GM21737 (cell line): ENCODE measurements at regions not wholly inside any gene's neighbourhood (a gene's known extent, or its start where the extent isn't known, plus 50 kb on each side); places are given as distances from the start of the nearest gene placed in this dataset.
"Not testable (repeated sequence)": the region's sequence is repeated elsewhere in the genome, so short reads cannot be mapped to it uniquely, and the experiment has no call there.

Source experiments
- ATAC-seq: cut with Tn5 transposase; IDR thresholded peaks from one replicate; pipeline ENCODE4 v1.9.1; 2021; ENCODE audit warnings: mild to moderate bottlenecking, moderate library complexity; ENCODE audit not compliant: unreplicated experiment

DNA sequence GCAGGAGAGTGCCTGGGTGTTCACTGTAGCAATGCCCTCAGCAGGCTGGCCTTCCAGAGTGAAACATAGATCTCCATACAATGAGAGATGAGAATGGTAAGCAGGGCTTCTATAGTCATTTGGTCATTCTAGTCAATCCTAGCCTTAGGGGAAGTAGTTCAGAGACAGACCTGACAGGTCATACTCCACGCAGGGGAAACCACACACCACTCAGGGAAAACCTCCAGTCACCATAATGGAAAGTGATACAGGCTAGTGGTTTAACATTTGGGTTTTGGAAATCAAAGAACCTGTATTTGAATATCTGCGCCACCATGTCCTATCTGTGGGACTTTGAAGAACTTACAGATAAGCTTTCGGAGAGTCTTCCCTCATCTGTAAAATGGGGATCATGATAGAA, 425.7 kb upstream of the PPP2R3A start:
- no peak for ATAC-seq

DNA sequence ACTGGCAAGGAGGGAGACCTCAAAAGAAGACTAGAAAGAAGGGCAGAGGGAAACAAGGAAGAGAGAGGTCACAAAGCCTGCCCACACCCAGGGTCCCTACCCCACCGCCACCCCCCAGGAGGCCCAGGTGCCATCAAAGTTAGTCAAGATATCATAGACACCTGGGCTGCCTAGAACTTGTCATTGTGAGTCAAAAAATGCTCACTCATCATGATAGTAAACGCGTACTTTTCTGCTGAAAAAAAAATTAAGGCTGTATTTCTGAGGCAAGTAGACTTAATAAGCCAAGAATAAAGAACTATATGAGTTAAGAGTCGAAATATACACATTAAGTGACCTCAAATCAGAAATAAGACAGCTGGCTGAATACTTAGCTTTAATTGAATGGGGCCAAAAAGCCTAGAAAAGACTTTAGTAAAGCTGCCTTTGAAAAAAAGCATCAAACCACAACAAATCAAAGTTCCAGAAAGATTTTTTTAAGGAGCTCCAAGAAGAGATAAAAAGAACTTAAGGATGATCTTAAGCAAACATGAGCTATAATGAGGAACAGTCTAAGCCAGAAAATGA, 415.5 kb upstream of the PPP2R3A start:
- no peak for ATAC-seq

DNA sequence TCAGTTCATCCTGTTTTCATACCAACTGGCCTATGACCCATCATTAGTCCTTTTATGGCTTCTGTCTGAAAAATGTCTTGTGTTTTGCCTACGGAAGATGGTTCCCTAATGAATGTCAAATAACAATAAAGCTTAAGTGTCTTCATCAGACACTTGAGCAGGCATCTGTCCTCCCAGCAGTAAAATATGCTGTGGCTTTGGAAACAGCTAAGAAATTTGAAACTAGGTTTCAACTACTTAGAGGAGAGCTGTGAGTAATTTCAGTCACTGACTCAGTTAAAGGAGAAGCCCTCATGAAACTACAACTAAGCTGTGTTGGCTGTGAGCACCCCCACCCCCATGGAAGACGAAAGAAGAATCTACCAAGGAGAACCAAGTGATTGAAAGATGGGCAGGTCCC, 409.4 kb upstream of the PPP2R3A start:
- ATAC-seq: no peak

DNA sequence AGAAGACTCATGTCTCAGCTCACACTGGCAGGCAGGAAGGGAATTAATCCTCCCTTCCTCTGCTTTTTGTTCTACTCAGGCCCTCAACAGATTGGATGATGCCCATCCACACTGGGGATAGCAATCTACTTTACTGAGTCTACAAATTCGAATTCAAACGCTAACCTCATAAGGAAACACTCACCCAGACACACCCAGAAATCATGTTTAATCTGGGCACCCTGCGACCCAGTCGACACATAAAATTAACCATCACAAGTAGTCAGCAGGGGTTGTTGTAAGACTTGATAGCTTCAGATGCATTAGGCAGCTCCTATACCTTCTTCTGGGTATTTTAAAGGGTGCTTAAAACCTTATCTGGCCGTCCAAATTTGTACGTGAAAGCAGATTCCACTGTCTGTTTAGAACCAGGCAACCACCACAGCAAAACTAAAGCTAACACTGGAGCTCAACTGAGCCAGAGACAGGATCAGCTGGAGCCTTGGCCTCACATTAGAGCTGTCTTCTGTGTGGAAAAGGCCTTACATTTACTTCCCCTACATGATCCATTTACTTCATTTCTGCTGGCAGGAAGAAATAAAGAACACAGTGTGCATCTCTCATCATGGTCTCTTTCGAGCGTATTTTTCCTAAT, 407.3 kb upstream of the PPP2R3A start:
- no peak for ATAC-seq

DNA sequence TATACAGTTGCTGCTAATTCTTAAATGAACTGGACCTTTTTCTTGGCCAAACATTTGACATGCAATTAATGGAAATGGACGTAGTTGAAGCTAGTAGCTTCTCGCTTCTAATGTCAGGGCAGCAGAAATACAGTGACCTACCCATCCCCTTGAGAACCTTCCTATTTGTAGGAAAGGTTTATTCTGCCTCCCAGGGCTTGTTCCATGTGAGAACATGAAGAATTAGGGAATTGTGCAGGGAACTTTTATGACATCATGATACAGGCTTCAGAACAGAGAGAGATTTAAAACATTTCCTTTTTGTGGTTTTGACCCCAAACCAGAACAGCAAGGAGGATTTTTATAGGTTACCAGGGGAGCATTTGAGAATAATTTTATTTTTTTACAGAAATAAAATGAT, 406.6 kb upstream of the PPP2R3A start:
- no peak for ATAC-seq

DNA sequence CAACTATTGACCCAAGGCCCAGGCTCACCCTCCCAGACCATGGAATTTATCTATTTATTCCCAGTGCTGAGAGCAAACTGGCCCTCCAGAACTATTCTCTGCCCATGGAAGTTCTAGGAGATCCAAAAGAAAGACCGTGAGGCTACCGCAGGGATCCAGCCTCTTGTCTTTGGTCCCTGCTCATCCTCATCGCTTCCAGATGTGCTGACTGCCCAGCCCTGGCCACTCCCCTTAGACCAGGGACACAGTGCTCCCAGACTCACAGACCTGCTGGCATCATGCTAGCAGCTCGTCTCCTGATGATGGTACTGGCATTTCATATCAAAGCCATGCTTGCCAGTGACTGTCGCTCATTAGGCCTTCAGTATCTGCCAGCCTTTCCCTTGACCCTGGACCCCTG, 405.7 kb upstream of the PPP2R3A start:
- no peak for ATAC-seq

DNA sequence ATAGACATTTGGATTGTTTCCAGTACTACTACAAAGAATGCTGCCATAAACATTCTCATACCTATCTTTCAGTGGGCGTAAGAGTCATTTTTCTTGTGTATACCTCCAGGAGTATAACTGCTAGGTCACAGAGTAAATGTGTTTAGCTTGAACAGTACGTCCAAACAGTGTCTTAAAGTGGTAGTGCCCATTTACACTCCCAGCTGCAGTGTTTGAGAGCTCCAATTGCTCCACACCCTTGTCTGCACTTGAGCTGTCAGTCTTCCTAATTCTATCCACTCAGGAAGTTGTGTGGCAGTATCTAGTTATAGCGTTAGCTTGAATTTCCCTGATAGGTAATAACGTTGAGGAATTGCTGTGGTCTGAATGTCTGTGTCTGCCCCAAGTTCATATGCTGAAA, 404.7 kb upstream of the PPP2R3A start:
- no peak for ATAC-seq

DNA sequence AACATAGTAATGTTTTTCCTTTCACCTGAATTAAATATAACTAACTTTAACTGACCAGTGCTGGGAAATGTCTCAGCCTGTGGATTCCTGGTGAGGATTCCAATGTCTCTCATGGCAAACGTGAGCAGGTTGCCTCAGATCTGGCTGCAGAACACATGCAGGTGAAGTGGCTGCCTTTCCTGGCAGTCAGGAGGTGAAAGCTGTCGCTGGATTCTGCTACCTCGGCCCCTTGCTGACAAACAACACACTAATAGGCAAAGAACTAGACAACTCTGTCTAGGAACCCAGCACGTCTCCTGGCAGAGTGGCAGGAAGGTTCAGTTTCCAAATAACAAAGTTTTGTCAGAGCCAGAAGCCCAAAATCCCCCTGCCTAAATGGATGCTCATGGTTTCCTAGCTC, 400.8 kb upstream of the PPP2R3A start:
- no peak for ATAC-seq

DNA sequence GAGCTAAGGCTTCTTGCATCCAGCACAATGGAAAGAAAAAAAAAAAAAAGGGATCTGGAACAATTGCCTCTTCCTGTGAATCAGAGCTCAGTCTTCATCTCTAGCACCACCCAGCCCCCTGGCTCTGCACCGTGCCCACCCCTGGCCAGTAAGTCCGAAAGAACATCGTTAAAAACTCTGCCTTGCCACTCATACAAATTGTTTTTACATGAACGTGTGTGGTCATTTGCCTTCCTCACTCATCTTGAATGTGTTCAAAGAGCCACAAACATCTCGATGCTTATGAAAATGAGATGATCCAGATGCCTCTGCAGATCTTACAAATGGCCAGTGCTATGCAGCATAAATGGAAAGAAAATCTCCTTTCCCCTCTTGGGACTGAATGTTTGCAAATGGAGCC, 400.0 kb upstream of the PPP2R3A start:
- ATAC-seq: no peak

DNA sequence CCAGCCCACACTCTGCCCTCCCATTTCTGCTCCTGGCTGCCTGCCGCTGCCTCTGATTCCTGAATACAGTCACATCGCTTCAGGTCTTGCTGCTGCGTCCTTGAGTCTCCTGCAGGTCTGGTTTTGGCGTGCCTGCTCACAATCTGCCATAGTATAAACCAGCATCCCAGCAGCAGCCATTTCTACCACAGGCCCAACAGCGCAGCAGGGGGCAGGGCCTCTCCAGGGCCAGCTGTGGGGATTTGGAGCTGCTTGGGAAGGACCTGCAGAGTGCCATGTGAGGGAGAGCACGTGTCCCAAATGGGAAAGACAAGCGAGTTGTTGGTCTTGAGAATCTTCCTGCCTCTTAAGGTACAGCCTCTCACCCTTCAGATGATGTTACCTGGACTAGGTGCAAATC, 398.3 kb upstream of the PPP2R3A start:
- ATAC-seq: no peak

DNA sequence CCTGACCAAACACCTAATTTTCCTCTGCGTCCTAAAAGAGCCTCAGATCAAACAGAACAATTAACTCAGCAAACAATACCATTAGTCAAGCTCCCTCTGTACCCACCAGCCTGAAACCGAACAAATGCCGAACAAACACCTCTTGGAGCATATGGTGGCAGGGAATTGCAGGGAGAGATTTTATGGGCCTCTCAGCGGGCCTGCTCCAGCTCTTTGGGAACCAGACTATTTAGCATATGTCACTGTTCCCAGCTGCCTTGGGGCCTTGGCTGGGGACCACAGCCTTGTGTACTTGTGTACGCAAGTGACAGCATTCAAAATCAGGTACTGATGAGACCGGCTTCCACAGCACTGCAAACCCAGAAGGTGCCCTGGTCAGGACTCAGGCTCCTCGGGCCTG, 388.8 kb upstream of the PPP2R3A start:
- ATAC-seq: no peak

DNA sequence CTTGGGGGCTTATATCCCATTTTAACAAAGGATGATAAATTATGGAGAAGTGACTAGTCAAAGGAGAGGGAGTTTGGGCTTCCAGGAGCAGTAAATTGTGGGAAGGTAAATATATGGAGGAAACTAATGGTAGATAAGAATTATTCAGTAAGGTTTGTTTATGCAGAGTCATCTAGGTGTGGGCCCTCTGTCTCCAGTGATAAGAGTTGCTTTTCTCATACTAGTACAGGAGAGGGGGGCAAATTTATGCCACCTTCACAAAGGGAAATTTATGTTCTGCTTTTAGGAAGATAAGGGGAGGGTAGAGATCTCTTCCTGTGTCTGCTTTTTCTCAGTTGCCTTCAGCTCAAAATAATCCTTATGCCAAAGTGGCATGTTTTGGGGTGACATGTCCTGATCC, 383.7 kb upstream of the PPP2R3A start:
- no peak for ATAC-seq

DNA sequence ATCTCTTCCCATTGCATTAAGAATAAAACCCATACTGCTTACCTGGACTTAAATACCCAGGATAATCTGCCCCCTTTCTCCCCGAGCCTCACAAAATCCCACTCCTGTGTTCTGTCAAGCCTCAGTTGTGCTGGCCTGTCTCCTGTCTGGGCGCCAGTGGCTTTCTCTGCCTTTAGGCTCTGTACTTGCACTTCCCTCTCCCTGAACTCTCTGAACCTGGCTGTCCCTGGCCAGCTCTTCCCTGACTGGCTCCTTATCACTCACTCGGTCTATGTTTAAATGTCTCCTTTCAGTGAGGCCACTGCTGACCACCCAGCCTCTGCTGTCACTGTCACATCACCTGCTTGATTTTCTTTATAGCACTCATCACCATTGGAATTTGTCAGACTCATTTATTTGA, 382.7 kb upstream of the PPP2R3A start:
- no peak for ATAC-seq

DNA sequence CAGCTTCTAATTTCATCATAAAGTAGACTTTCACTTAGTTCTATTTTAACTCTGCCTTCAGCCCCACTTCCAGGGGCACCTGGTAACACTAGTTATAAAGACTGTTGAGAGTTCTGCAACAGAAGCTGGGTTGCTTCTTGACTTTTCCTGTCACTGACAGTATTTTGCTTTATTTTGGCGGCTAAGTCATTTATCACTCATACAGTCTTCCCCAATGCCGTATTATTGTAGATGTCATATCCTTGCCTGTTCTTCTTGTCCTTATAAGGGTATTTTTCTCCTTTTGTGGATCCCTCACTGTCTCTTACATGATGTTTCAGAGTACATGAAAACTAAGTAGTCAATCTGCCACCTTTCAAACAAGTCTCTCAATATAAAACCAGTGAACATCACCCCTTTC, 369.0 kb upstream of the PPP2R3A start:
- ATAC-seq: no peak

DNA sequence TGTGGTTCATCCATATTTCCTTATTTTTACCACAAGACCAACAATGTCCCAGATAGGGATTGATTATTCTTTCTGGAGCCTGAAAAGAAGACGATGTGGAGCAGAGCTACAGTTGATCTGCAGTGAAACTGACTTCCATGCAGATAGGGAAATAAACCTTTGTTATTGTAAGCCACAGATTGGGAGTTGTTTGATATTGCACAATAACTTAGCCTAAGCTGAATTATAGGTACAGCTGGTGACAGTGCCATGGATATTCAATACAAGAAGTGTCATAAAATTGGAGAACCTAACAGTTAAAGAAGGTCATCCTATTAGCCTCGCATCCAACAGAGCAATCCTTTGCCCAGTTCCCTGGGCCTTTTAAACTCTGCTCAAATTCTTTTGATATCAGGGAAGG, 367.7 kb upstream of the PPP2R3A start:
- ATAC-seq: no peak

DNA sequence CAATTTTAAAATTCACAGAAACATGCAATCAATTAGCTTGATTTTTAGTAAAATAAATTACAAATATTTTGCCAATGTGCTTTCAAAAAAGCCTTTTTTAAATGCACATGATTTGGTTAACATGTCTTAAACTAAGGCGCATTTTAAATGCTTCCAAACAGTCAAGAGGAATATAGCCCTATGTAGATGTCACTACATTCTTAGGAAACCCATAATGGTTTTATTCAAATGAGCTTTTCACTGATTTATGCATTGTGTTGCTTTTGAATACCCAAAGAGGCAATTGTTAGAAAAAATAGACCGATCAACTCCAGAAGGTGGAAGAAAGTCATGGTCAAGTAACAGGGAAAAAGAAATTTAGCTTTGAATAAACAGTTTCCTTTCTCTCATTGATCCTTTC, 366.9 kb upstream of the PPP2R3A start:
- ATAC-seq: no peak

DNA sequence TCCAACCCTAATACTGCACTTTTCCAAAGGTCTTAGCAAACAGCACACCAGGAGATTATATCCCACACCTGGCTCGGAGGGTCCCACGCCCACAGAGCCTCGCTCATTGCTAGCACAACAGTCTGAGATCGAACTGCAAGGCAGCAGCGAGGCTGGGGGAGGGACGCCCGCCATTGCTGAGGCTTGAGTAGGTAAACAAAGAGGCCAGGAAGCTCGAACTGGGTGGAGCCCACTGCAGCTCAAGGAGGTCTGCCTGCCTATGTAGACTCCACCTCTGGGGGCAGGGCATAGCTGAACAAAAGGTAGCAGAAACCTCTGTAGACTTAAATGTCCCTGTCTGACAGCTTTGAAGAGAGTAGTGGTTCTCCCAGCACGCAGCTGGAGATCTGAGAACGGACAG, 361.0 kb upstream of the PPP2R3A start:
- ATAC-seq: not testable (repeated sequence)

DNA sequence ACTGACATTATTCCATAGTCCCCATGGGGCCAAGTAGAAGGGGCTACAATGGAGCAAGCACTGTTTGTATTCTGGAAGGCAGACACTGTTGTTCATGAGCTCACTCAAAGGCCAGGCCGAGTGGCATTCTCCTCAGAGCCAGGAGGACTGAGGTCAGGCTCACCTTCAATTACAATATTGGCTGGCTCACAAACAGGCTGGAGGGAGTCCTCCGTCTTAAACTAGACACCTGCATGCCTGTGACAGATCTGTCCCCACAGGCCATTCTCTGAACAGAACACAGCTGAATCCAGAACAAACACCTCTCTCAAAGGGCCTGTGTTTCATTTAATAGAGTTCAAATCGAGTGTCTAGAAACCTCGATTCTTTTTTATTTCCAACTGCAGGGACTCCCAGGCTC, 347.4 kb upstream of the PPP2R3A start:
- ATAC-seq: no peak

DNA sequence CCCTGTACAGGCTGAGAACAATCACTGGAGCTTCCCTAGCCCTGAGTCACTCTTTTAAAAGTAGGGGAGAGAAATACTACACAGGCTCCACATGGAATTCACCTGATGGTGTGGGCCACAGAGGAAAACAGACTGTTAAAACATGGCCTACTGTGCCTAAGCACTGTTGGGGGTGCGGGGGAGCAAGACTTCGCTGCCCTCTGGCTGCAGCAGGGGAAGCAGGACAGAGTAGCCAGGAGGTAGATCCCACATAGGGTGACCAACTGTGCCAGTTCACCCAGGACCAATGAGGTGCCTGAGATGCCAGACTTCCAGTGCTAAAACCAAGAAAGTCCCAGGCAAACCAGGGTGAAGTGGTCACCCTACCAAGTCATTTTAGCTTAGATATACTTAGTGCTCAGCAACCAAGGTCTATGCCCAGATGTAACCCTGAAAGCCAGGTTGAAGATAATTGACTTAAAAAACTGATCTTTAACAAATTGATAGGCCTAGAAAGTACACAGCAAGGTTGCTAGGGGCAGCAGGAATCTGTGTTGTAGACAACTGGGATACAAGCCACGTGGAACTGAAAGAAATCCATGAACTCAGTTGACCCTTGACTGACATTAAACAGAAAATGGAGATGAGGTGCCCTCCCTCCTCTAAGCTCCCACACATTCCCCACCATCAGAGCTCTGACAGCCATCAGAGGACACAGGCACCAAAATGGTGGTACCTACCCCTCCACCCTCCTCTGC, 344.2 kb upstream of the PPP2R3A start:
- ATAC-seq: no peak

DNA sequence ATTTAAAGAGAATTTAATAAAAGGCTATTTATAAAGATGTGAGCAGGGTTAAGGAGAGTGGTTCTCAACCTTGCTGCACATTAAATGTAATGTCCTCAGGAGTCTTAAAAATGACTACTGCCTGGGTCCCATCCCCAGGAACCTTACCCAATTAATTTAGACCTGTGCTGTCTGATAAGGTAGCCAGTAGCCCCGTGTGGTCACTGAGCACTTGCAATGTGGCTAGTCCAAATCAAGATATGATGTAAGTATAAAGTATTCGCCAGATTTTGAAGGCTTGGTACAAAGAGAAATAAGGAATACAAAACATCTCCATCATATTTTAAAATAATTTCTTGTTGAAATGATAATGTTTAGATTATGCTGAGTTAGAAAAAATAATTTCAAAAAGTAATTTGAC, 343.3 kb upstream of the PPP2R3A start:
- no peak for ATAC-seq

DNA sequence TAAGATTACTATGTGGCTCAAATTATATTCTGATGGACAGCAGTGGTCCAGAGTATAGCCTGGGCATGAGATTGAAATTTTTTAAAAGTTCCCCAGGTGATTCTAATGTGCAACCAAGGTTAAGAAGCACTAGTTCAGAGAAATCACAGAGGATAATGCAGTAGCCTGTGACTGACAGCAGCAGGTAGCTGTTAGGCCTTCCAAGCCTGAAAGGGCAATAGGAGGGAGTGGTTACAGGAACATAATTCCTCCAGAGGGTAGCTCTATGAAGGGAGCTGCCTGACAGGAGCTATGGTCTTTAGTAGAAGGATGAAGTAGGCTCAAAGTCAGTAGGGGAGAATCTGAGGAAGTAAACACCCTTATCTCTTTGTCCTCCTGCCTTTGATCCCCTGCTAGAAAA, 342.9 kb upstream of the PPP2R3A start:
- no peak for ATAC-seq

DNA sequence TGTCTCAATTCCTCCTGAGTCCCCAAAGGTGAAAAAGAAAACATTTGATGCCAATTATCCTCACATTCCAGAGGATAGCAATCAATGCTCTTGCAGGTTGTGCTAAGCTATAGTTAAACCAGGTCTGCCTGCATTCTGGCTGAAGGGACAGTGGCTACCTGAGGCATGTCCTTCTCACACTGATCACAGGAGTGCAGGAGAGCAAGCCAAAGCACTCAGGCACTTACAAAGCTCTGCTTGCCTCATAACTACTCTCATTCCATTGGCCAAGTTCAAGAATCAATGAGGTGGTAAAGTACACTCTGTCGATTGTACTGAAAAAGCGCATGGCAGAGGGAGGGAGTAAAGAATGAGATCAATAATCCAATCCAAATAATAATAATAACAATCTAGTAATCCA, 342.0 kb upstream of the PPP2R3A start:
- no peak for ATAC-seq

DNA sequence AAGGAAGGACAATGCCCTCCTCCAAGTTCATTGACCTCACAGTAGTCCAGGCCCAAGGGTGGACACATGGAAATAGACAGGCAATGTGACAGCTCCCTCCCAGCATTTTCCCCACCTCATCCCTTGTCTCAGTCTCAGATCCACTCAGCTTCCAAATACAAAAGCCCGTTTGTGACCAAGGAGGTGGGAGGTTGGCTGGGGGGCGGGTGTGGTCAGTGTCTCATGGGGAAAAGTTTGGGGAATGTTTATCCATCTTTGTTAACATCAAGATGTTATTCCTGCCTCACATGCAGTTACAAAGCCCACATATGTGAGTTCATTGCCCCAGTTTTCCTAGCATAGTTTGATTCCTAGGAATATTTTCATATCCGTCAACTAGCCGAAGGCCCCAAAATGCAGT, 338.5 kb upstream of the PPP2R3A start:
- ATAC-seq: no peak
